ENCODE measurements at regions not wholly inside any gene's neighbourhood (a gene's known extent, or its start where the extent isn't known, plus 50 kb on each side); places are given as distances from the start of the nearest gene placed in this dataset.

DNA sequence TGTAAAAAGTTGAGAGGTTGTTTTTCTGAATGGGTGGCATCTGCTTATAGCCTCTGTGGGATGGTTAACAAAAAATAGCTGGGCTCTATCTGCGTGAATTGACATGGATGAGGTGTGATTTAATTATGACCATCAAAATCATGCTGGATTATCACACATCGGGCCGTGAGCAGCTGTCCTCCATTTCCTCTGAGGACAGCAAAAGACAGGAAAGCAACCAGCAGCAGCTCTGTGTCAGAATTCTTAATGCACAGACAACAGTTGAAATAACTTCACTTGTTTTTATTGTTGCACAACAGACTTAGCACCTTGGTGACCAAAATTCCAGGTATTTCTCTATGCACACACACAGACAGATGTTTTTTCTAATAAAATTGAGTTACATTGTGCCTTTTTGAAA lies 54.5 kb upstream of the LAPTM5 start:
- ATAC-seq (ENCODE audit: low FRiP score) (no peak), DNase-seq (ENCODE audit: low spot score) (no peak)
- TF ChIP-seq, protein P1, sequence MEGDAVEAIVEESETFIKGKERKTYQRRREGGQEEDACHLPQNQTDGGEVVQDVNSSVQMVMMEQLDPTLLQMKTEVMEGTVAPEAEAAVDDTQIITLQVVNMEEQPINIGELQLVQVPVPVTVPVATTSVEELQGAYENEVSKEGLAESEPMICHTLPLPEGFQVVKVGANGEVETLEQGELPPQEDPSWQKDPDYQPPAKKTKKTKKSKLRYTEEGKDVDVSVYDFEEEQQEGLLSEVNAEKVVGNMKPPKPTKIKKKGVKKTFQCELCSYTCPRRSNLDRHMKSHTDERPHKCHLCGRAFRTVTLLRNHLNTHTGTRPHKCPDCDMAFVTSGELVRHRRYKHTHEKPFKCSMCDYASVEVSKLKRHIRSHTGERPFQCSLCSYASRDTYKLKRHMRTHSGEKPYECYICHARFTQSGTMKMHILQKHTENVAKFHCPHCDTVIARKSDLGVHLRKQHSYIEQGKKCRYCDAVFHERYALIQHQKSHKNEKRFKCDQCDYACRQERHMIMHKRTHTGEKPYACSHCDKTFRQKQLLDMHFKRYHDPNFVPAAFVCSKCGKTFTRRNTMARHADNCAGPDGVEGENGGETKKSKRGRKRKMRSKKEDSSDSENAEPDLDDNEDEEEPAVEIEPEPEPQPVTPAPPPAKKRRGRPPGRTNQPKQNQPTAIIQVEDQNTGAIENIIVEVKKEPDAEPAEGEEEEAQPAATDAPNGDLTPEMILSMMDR (IDR thresholded peaks at IDR 0.05), result no peak

DNA sequence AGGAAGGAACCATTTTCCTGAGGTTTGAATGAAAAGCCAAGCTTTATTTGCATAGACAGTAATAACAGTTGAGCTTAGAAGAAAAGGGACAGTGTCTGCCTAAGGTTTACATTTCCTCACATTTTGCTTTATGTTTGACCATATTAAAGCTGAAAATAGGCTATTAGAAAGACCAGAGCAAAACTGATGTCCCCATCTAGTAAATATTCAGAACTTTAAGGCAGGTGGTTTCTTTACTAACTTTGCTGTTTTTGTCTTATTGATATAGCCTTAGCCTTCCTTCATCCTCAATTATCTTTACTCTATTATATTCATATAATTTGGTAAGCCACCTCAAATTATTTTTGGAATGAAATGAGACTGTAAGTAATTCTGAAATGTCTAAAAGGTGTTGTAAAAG lies 53.6 kb upstream of the LAPTM5 start:
- TF ChIP-seq, protein P1 (IDR thresholded peaks at IDR 0.05), result no peak
- ATAC-seq (ENCODE audit: low FRiP score) (no peak), DNase-seq (ENCODE audit: low spot score) (no peak)

DNA sequence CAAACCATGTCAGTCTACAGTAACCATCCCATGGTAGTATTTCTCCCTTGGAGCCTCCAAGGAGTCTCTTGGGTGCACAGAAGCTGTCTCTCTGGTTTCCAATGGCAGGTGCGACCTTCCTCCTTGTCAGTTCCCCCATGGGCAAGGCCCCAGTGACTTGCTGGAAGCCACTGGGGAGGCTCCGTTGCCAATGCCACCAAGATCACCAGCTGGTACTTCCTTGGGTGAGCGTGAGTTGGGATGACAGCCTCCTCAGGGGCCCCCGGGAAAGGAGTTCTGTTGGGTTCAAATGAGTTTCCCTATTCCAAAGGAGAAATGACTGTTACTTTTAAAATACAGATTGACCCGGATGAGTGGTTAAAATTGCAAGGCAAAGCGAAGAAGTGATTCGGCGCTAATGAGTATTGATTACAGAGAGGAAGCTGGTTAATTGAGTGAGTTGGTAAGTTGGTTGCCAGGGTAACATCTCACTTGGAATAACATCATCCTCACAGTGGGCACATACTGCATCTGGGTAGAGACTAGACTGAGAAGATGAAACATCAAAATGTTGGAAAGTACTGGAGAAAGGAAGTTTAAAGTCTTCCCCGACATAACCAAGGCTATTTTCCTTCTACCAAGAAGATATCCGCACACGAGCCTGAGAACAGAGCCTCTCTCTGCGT lies 53.0 kb upstream of the LAPTM5 start:
- DNase-seq (ENCODE audit: low spot score) (no peak), ATAC-seq (ENCODE audit: low FRiP score) (no peak)
- TF ChIP-seq, protein P1 (IDR thresholded peaks at IDR 0.05), result no peak

DNA sequence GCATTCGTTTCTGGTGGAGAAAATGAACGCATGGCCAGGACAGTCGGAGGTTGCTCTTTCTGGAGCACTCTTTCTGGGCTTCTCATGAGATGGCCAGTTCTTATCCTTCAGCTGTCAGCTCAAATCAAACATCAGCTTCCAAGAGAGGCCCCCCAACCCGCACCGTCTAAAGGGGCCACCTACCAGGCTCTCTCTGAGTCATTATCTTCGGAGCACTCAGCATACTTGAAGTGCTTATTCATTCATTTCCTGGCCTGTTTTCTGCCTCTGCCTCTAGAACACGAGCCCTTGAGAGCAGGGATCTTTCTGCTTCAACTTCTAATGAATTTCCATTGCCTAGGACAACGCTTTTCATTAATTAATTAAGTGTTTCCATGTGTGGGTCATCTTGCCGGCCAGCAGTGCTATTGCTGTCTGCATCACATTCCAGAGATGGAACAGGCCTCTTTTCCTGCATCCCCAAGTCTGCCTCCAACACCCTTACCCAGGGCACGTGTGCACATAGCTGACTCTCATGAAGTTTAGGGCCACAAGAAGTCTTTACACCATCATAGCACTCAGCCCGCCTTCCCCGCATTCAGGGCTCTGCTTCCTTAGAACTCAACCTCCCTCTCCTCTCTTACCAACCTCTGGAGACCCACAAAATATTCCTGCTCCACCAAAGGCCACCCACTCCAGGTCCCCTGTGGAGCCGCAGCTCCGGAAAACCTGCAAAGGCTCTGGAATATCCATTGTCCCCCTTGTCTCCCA lies 52.1 kb upstream of the LAPTM5 start:
- ATAC-seq (ENCODE audit: low FRiP score), result peak; percentile 49
- DNase-seq (ENCODE audit: low spot score), result no peak
- TF ChIP-seq, protein P1 (IDR thresholded peaks at IDR 0.05), result peak in 1 of 3 donors; percentile 10

DNA sequence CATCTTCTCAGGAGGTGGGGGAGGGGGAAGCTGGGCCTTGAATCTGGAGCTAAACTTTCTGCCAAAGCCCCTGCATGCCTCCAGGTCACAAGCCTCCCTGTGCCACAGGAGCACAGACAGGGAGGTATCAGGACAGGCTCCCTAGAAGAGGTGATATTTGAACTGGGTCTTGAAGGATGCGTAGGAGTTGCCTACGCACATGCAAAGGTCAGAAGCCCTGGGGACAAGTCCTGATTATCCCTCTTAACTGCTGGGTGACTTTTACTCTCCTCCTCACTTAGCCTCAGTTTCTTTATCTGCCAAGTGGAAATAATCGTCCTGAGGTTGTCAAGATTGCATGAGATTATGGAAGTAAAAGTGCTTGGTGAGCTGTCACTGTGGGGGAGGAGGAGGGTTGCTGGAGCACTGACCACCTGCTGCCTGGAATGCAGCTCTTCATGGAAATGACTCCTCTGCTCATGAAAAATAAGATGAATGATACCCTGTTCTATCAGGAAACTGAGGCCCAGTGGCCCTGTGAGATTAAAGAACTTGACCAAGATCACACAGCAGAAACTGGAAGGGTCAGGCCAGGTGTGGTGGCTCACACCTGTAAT lies 50.6 kb upstream of the LAPTM5 start:
- TF ChIP-seq, protein P1 (IDR thresholded peaks at IDR 0.05), result no peak
- no peak for ATAC-seq (ENCODE audit: low FRiP score)
- no peak for DNase-seq (ENCODE audit: low spot score)

DNA sequence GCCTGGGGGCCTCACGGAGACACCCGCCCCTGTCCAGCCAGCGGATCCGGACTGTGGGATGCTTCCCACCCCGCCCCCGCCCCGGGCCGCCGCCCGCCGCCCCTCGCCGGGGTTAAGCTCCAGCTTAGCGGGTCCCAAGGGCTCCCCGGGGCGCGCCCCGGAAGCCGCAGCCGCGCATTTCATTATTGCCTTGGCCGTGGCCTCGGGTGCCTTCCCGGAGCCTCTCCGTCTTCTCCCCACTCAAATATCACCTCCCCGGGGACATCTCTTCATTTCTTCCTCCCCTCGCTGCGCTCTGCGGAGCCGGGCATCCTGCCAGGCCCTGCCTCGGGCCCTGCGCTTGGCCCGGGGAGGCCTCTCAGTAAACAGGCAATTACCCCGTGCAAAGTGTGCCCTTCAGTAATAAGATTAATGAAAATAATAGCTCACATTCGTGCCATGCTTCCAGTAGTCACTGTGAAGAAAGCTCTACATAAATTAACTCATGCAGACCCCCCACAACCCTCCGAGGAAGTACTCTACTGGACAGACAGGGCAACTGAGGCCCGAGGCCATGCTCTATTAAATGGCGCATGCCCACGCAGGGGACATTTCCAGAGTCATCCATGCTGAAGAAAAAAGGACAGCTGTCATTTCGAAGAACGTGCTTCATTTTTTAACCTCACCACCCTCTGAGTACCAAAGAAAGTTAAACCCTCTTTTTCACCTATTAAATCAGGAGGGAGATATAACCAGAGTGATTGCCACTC lies 49.9 kb upstream of the LAPTM5 start:
- ATAC-seq (ENCODE audit: low FRiP score), result no peak
- TF ChIP-seq, protein P1 (IDR thresholded peaks at IDR 0.05), result no peak
- DNase-seq (ENCODE audit: low spot score), result no peak
